NCI-H2227 (cell line): ENCODE measurements at regions not wholly inside any gene's neighbourhood (a gene's known extent, or its start where the extent isn't known, plus 50 kb on each side); places are given as distances from the start of the nearest gene placed in this dataset.

Source experiments
- DNase-seq: peaks from one replicate; lab custom pipeline; 2025; ENCODE audit not compliant: unreplicated experiment; lab: John Stamatoyannopoulos, UW

DNA sequence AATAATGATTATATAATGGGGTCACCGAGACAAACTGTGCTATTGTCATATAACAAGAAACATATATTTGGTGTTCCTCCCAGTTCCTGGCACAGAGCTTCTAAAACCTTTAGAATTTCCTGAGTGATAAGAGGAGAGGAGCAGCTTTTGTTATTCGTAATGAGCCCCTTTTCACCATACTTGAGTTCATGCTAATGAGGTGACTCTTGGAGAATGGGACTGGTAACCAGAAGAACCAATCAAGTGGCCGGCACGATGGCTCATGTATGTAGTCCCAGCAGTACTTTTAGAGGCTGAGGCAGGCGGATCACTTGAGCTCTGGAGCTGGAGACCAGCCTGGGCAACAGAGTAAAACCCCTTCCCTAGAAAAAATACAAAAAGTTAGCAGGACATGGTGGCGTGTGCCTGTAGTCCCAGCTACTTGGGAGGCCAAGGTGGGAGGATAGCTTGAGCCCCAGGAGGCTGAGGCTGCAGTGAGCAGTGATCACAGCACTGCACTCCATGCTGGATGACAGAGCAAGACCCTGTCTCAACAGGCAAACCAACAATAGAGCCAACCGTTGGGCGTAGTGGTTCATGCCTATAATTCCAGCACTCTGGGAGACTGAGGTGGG lies 62.7 kb upstream of the FTH1 start:
- DNase-seq, result no peak

DNA sequence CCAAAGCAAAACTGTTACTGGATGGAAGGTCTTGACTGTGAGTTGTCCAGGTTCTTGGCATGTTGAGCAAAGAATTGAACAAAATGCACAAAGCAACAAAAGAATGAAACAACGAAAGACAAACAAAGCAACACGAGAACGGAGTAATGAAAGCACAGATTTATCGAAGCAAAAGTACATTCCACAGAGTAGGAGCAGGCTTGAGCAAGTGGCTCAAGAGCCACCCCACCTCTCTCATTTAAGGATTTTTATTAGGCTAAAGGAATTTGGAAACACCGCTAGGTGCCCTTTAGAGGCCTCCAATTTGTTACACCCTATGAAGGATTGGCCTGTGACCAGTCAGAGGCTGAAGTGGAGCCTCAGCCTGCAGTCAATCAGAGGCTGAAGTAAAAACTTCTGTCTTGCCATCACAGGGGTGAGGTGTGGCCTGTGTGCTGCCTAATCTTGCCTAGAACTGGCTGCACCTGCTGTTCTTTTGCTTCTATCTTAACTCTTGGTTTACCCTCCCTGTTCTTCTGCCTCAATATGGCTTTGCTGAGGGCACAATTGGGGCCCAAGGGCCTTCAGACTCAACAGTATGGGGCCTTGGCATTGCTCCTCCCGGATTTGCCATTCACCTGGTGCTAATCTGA lies 59.4 kb upstream of the FTH1 start:
- no peak for DNase-seq

DNA sequence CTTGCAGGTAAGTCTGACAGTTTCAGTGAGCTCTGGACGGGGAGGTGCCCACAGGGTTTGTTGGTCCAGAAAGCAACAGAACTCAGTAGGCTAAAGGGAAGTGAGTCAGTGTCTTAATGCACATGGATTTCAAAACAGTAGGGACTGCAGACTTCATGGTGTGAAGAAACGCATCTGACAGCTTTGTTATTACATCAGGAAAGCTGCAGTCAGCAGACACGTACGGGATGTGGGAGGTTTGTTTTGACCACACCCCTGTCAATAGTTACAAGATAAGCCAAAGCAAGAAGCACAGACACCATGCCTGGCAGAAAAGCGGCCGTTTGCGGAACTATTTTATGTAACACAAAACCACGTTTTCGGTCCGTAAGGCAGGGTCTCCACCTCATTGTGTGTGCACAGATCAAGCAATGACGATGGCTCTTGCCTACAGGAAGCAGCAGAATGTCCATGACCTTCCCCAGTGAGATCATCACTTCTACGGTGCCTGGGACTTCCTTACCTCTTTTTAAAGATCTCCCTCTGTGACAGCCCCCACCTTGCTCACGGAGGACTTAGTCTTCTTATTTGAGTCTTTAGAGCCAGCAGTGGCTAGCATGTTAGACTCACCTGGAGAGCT lies 58.2 kb upstream of the FTH1 start:
- peak; percentile 16 for DNase-seq

DNA sequence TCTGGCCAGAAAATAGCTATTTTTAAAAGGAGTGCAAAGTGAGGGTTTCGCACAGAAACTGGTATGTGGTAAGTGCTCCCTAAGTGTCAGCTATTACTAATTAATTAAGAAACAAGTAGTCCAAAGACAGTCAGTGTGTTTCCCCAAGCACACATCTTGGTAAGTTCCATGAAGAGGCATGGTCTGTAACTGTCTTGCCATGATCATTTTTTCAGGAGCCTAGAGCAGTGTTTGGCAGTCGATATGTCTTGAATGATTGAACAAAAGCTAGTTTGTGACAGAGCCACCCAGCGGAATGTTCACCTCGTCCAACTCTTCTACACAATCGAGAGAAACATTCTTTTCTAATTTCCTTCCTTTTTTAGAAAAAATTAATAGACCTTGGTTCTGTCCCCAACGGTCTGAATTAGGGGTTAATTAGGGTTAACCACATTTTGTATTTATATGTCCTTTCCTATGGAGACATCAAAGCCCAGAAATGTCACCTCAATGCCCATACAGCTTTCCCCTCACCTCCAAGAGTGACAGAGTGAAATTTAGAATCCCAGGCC lies 57.6 kb upstream of the FTH1 start:
- no peak for DNase-seq

DNA sequence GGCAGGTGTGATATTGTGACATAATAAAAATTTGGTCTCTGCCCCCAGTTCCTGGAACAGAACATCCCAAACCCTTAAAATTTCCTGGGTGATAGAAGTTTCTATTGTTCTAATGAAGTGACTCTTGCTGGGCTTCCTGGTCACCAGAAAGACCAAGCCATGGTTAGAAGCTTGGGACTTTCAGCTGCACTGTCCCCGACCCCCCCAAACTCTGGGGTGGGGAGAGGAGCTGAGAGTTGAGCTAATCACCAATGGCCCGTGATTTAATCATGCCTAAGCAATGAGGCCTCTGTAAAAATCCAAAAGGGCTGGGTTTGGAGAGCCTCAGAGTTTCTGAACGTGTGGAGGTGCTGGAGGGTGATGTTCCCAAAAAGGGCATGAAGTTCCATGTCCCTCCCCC lies 54.8 kb upstream of the FTH1 start:
- DNase-seq, result no peak

DNA sequence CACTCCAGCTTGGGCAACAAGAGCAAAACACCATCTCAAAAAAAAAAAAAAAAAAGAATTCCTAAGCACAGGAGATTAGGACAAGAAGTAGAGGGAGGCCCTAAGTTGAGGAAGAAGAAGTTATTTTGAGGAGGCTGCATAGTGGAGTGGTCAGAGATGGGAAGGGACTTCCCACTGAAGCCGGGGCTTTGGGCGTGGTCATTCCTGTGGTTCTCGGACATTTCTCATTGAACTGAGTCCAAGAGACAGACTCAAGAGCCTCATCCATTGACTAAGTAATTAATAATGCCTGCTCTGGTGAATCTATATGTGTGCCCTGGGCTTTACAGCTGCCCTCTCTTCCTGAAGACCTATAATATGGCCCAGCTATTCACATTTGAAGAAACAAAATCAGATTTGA lies 53.2 kb upstream of the FTH1 start:
- DNase-seq, result no peak

DNA sequence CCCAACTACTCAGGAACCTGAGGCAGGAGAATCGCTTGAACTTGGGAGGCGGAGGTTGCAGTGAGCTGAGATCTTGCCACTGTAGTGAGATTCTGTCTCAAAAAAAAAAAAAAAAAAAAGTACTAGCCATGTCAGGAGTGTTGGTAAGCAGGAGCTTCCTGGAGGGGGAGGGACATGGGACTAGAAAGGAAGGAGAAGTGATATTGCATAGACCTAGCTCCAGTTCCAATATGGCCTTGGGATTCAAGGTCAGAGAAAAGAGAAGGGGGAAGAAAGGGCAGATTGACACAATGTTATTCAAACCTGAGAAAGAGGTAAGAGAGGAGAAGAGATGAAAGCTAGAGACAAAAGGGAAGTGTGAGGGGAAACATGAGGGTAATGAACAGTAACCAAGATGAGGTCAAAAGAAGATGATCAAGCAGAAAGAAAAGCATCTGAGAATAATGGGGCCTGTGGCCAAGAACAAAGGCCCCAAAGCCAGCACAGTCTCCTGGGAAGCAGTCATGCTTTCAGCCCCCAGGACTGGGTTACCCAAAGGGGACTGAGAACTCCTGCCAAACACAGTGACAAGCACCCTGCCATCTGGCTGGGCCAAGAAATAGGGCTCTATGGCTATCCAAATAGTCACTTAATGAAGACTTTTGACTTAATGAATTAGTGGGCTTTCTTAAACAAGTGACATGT lies 51.7 kb upstream of the FTH1 start:
- no peak for DNase-seq

DNA sequence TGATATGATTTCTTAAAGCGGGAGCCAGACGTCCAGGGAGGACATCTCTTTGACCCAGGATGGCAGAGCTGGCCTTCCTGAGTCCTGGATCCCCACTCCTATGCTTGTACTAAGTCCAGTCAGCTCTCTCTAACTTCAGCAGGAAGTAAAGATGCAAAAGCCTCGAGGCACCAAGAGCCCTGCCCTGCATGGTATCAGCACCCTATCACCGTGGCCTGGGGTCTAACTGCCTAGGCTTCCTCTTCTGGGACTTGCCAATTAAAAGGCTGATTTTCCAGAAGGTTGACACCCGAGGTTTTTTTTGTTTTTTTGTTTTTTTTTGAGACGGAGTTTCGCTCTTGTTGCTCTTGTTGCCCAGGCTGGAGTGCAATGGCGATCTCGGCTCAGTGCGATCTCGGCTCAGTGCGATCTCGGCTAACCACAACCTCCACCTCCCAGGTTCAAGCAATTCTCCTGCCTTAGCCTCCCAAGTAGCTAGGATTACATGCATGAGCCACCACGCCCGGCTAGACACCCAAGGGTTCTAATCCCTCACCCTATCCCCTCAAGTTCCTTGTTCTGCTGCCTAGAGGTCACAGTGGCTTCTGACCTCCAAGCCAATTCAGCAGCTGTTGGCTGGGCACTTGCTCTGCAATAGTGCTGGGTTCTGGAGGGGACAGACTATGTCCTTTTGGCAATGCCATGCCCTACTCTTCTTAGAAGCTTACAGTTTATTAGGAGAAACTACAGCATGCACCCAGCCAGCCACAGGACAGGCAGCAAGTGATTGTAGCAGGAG lies 50.6 kb upstream of the FTH1 start:
- no peak for DNase-seq
